Endothelial cell of umbilical vein (primary cell): ENCODE measurements at regions not wholly inside any gene's neighbourhood (a gene's known extent, or its start where the extent isn't known, plus 50 kb on each side); places are given as distances from the start of the nearest gene placed in this dataset.
"Not testable (repeated sequence)": the region's sequence is repeated elsewhere in the genome, so short reads cannot be mapped to it uniquely, and the experiment has no call there.

Source experiments
- FOS ChIP-seq: IDR thresholded peaks from 2 replicates; pipeline ENCODE4 v1.6.1; 2011; ENCODE audit warnings: mild to moderate bottlenecking, low read length, moderate library complexity, borderline replicate concordance; ENCODE audit not compliant: insufficient read depth
- POLR2A ChIP-seq: IDR thresholded peaks from 2 replicates; pipeline ENCODE4 v1.6.1; 2012; ENCODE audit warnings: low read depth, mild to moderate bottlenecking, control low read depth, low read length
- TF ChIP-seq, protein P1 (sequence below), 2 donors: IDR thresholded peaks; 1 replicate in 1 of 2; 2 replicates in 1 of 2; pipeline ENCODE4 v1.5.1; 2011; ENCODE audit warnings: low read length in 2 of 2, mild to moderate bottlenecking in 2 of 2, moderate library complexity in 2 of 2, control low read depth in 1 of 2, inconsistent platforms in 1 of 2, low read depth in 1 of 2; ENCODE audit not compliant: insufficient read depth in 1 of 2; ENCODE audit errors: extremely low read depth in 1 of 2
- TF ChIP-seq, protein P2 (sequence below): IDR thresholded peaks from 2 replicates; pipeline ENCODE4 v1.6.1; 2011; ENCODE audit not compliant: insufficient read depth, insufficient read length

- TF ChIP-seq, protein P1, sequence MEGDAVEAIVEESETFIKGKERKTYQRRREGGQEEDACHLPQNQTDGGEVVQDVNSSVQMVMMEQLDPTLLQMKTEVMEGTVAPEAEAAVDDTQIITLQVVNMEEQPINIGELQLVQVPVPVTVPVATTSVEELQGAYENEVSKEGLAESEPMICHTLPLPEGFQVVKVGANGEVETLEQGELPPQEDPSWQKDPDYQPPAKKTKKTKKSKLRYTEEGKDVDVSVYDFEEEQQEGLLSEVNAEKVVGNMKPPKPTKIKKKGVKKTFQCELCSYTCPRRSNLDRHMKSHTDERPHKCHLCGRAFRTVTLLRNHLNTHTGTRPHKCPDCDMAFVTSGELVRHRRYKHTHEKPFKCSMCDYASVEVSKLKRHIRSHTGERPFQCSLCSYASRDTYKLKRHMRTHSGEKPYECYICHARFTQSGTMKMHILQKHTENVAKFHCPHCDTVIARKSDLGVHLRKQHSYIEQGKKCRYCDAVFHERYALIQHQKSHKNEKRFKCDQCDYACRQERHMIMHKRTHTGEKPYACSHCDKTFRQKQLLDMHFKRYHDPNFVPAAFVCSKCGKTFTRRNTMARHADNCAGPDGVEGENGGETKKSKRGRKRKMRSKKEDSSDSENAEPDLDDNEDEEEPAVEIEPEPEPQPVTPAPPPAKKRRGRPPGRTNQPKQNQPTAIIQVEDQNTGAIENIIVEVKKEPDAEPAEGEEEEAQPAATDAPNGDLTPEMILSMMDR (IDR thresholded peaks at IDR 0.05; ENCODE audit: extremely low read depth in 1 of 2, insufficient read depth in 1 of 2, low read depth in 1 of 2, low read length in 2 of 2): not testable (repeated sequence)
- TF ChIP-seq, protein P2, sequence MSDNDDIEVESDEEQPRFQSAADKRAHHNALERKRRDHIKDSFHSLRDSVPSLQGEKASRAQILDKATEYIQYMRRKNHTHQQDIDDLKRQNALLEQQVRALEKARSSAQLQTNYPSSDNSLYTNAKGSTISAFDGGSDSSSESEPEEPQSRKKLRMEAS: not testable (repeated sequence)
- TF ChIP-seq FOS, POLR2A: not testable (repeated sequence)
Observed at GRCh38 chr21:6376321-6377070, 4144.9 kb upstream of the TPTE start.
